NCI-H2196 (cell line): ENCODE measurements at regions not wholly inside any gene's neighbourhood (a gene's known extent, or its start where the extent isn't known, plus 50 kb on each side); places are given as distances from the start of the nearest gene placed in this dataset.
"Not testable (repeated sequence)": the region's sequence is repeated elsewhere in the genome, so short reads cannot be mapped to it uniquely, and the experiment has no call there.

Experiments
- DNase-seq: peaks from one replicate; lab custom pipeline; 2025; ENCODE audit not compliant: unreplicated experiment; lab: John Stamatoyannopoulos, UW

- DNase-seq, result no peak
Measured at GRCh38 chr2:156765450-156765849, 329.3 kb downstream of the GPD2 start.

- DNase-seq, result no peak
Measured at GRCh38 chr2:156769802-156770201, 333.6 kb downstream of the GPD2 start.

GRCh38 chr2:156778916-156779315 lies 342.7 kb downstream of the GPD2 start:
- no peak for DNase-seq

- DNase-seq, result no peak
Measured at GRCh38 chr2:156779416-156780120, 343.4 kb downstream of the GPD2 start.

GRCh38 chr2:156781677-156782076 lies 345.5 kb downstream of the GPD2 start:
- DNase-seq, result not testable (repeated sequence)

- DNase-seq, result no peak
Measured at GRCh38 chr2:156784020-156784701, 348.0 kb downstream of the GPD2 start.

- DNase-seq, result no peak
Measured at GRCh38 chr2:156787517-156787916, 351.3 kb downstream of the GPD2 start.

GRCh38 chr2:156790343-156791037 lies 354.3 kb downstream of the GPD2 start:
- no peak for DNase-seq

- no peak for DNase-seq
Measured at GRCh38 chr2:156792242-156792840, 356.2 kb downstream of the GPD2 start.

GRCh38 chr2:156797832-156798231 lies 361.7 kb downstream of the GPD2 start:
- DNase-seq, result no peak

- no peak for DNase-seq
Measured at GRCh38 chr2:156800065-156800653, 364.0 kb downstream of the GPD2 start.

GRCh38 chr2:156800781-156801361 lies 364.7 kb downstream of the GPD2 start:
- DNase-seq, result no peak

- DNase-seq, result no peak
Measured at GRCh38 chr2:156803243-156803642, 367.1 kb downstream of the GPD2 start.

GRCh38 chr2:156803967-156804366 lies 367.8 kb downstream of the GPD2 start:
- DNase-seq, result no peak

GRCh38 chr2:156810094-156810493 lies 373.9 kb downstream of the GPD2 start:
- no peak for DNase-seq

GRCh38 chr2:156812496-156812895 lies 376.3 kb downstream of the GPD2 start:
- no peak for DNase-seq

GRCh38 chr2:156817430-156817829 lies 381.3 kb downstream of the GPD2 start:
- DNase-seq, result no peak

- no peak for DNase-seq
Measured at GRCh38 chr2:156818221-156818620, 382.0 kb downstream of the GPD2 start.

- DNase-seq, result no peak
Measured at GRCh38 chr2:156818944-156819343, 382.8 kb downstream of the GPD2 start.

GRCh38 chr2:156826341-156826933 lies 390.3 kb downstream of the GPD2 start:
- no peak for DNase-seq

GRCh38 chr2:156834431-156834830 lies 398.3 kb downstream of the GPD2 start:
- DNase-seq, result no peak
